ENCODE measurements at regions not wholly inside any gene's neighbourhood (a gene's known extent, or its start where the extent isn't known, plus 50 kb on each side); places are given as distances from the start of the nearest gene placed in this dataset.

- Histone ChIP-seq H3K9ac (ENCODE audit: low read length) (no peak overlapping the region), H3K4me3 (ENCODE audit: low read length) (no peak overlapping the region), H3K9me3 (ENCODE audit: control insufficient read depth, low read depth, low read length) (no peaks in the 10 kb centered on the region), H3K4me1 (ENCODE audit: control insufficient read depth, low read depth, low read length) (no peaks in the 10 kb centered on the region), H3K36me3 (ENCODE audit: control insufficient read depth, low read depth, low read length) (no peaks in the 10 kb centered on the region), H3K27me3 (ENCODE audit: control insufficient read depth, insufficient read depth, low read length) (no peaks in the 10 kb centered on the region), H3K27ac (ENCODE audit: low read length) (no peak overlapping the region)
Observed at GRCh38 chr4:96044971-96045370, 205.1 kb downstream of the PDHA2 start.

- no peak overlapping the region for H3K9ac ChIP-seq (ENCODE audit: low read length)
Observed at GRCh38 chr4:96052827-96053226, 212.9 kb downstream of the PDHA2 start.

GRCh38 chr4:96056346-96056934 lies 216.5 kb downstream of the PDHA2 start:
- Histone ChIP-seq H3K27me3 (ENCODE audit: control insufficient read depth, insufficient read depth, low read length) (no peaks in the 10 kb centered on the region), H3K4me3 (ENCODE audit: low read length) (no peak overlapping the region), H3K9ac (ENCODE audit: low read length) (no peak overlapping the region), H3K27ac (ENCODE audit: low read length) (no peak overlapping the region), H3K9me3 (ENCODE audit: control insufficient read depth, low read depth, low read length) (no peaks in the 10 kb centered on the region), H3K36me3 (ENCODE audit: control insufficient read depth, low read depth, low read length) (no peaks in the 10 kb centered on the region), H3K4me1 (ENCODE audit: control insufficient read depth, low read depth, low read length) (no peaks in the 10 kb centered on the region)

More at GRCh38 chr4:96052827-96053226, 212.9 kb downstream of the PDHA2 start:
- H3K36me3 ChIP-seq (ENCODE audit: control insufficient read depth, low read depth, low read length), result no peaks in the 10 kb centered on the region
- H3K27me3 ChIP-seq (ENCODE audit: control insufficient read depth, insufficient read depth, low read length), result no peaks in the 10 kb centered on the region
- no peak overlapping the region for H3K27ac ChIP-seq (ENCODE audit: low read length)
- H3K4me3 ChIP-seq (ENCODE audit: low read length), result no peak overlapping the region
- H3K9me3 ChIP-seq (ENCODE audit: control insufficient read depth, low read depth, low read length), result no peaks in the 10 kb centered on the region
- H3K4me1 ChIP-seq (ENCODE audit: control insufficient read depth, low read depth, low read length), result no peaks in the 10 kb centered on the region

- H3K9ac ChIP-seq (ENCODE audit: low read length), result no peak overlapping the region
- no peaks in the 10 kb centered on the region for H3K36me3 ChIP-seq (ENCODE audit: control insufficient read depth, low read depth, low read length)
- no peak overlapping the region for H3K27ac ChIP-seq (ENCODE audit: low read length)
- H3K27me3 ChIP-seq (ENCODE audit: control insufficient read depth, insufficient read depth, low read length), result no peaks in the 10 kb centered on the region
- H3K9me3 ChIP-seq (ENCODE audit: control insufficient read depth, low read depth, low read length), result no peaks in the 10 kb centered on the region
- no peaks in the 10 kb centered on the region for H3K4me1 ChIP-seq (ENCODE audit: control insufficient read depth, low read depth, low read length)
- no peak overlapping the region for H3K4me3 ChIP-seq (ENCODE audit: low read length)
Observed at GRCh38 chr4:96063639-96064038, 223.7 kb downstream of the PDHA2 start.

- H3K9me3 ChIP-seq (ENCODE audit: control insufficient read depth, low read depth, low read length), result no peaks in the 10 kb centered on the region
- no peak overlapping the region for H3K4me3 ChIP-seq (ENCODE audit: low read length)
- H3K36me3 ChIP-seq (ENCODE audit: control insufficient read depth, low read depth, low read length), result no peaks in the 10 kb centered on the region
- H3K4me1 ChIP-seq (ENCODE audit: control insufficient read depth, low read depth, low read length), result no peaks in the 10 kb centered on the region
- H3K9ac ChIP-seq (ENCODE audit: low read length), result no peak overlapping the region
- no peaks in the 10 kb centered on the region for H3K27me3 ChIP-seq (ENCODE audit: control insufficient read depth, insufficient read depth, low read length)
- no peak overlapping the region for H3K27ac ChIP-seq (ENCODE audit: low read length)
Observed at GRCh38 chr4:96073461-96073860, 233.6 kb downstream of the PDHA2 start.

GRCh38 chr4:96092151-96092705 lies 252.3 kb downstream of the PDHA2 start:
- Histone ChIP-seq H3K4me3 (ENCODE audit: low read length) (no peak overlapping the region), H3K36me3 (ENCODE audit: control insufficient read depth, low read depth, low read length) (no peaks in the 10 kb centered on the region), H3K4me1 (ENCODE audit: control insufficient read depth, low read depth, low read length) (peaks cover 3% of the 10 kb centered on the region), H3K27me3 (ENCODE audit: control insufficient read depth, insufficient read depth, low read length) (no peaks in the 10 kb centered on the region), H3K9me3 (ENCODE audit: control insufficient read depth, low read depth, low read length) (no peaks in the 10 kb centered on the region), H3K27ac (ENCODE audit: low read length) (no peak overlapping the region), H3K9ac (ENCODE audit: low read length) (no peak overlapping the region)

GRCh38 chr4:96093057-96093456 lies 253.2 kb downstream of the PDHA2 start:
- H3K36me3 ChIP-seq (ENCODE audit: control insufficient read depth, low read depth, low read length), result no peaks in the 10 kb centered on the region
- no peak overlapping the region for H3K9ac ChIP-seq (ENCODE audit: low read length)
- H3K4me1 ChIP-seq (ENCODE audit: control insufficient read depth, low read depth, low read length), result peaks cover 6% of the 10 kb centered on the region
- H3K27ac ChIP-seq (ENCODE audit: low read length), result no peak overlapping the region
- no peak overlapping the region for H3K4me3 ChIP-seq (ENCODE audit: low read length)
- H3K9me3 ChIP-seq (ENCODE audit: control insufficient read depth, low read depth, low read length), result no peaks in the 10 kb centered on the region
- no peaks in the 10 kb centered on the region for H3K27me3 ChIP-seq (ENCODE audit: control insufficient read depth, insufficient read depth, low read length)

- no peak overlapping the region for H3K27ac ChIP-seq (ENCODE audit: low read length)
- no peaks in the 10 kb centered on the region for H3K27me3 ChIP-seq (ENCODE audit: control insufficient read depth, insufficient read depth, low read length)
- no peak overlapping the region for H3K4me3 ChIP-seq (ENCODE audit: low read length)
- H3K36me3 ChIP-seq (ENCODE audit: control insufficient read depth, low read depth, low read length), result no peaks in the 10 kb centered on the region
- H3K9ac ChIP-seq (ENCODE audit: low read length), result no peak overlapping the region
- H3K4me1 ChIP-seq (ENCODE audit: control insufficient read depth, low read depth, low read length), result peaks cover 6% of the 10 kb centered on the region
- H3K9me3 ChIP-seq (ENCODE audit: control insufficient read depth, low read depth, low read length), result no peaks in the 10 kb centered on the region
Observed at GRCh38 chr4:96093563-96093962, 253.7 kb downstream of the PDHA2 start.

GRCh38 chr4:96094183-96094582 lies 254.3 kb downstream of the PDHA2 start:
- H3K9ac ChIP-seq (ENCODE audit: low read length), result no peak overlapping the region
- H3K27me3 ChIP-seq (ENCODE audit: control insufficient read depth, insufficient read depth, low read length), result no peaks in the 10 kb centered on the region
- no peak overlapping the region for H3K27ac ChIP-seq (ENCODE audit: low read length)
- no peak overlapping the region for H3K4me3 ChIP-seq (ENCODE audit: low read length)
- no peaks in the 10 kb centered on the region for H3K36me3 ChIP-seq (ENCODE audit: control insufficient read depth, low read depth, low read length)
- H3K4me1 ChIP-seq (ENCODE audit: control insufficient read depth, low read depth, low read length), result peaks cover 6% of the 10 kb centered on the region
- no peaks in the 10 kb centered on the region for H3K9me3 ChIP-seq (ENCODE audit: control insufficient read depth, low read depth, low read length)

- Histone ChIP-seq H3K4me3 (ENCODE audit: low read length) (no peak overlapping the region), H3K9me3 (ENCODE audit: control insufficient read depth, low read depth, low read length) (no peaks in the 10 kb centered on the region), H3K27ac (ENCODE audit: low read length) (no peak overlapping the region), H3K4me1 (ENCODE audit: control insufficient read depth, low read depth, low read length) (peaks cover 6% of the 10 kb centered on the region), H3K27me3 (ENCODE audit: control insufficient read depth, insufficient read depth, low read length) (no peaks in the 10 kb centered on the region), H3K36me3 (ENCODE audit: control insufficient read depth, low read depth, low read length) (no peaks in the 10 kb centered on the region), H3K9ac (ENCODE audit: low read length) (no peak overlapping the region)
Observed at GRCh38 chr4:96097040-96097607, 257.2 kb downstream of the PDHA2 start.

- Histone ChIP-seq H3K4me1 (ENCODE audit: control insufficient read depth, low read depth, low read length) (peaks cover 6% of the 10 kb centered on the region), H3K36me3 (ENCODE audit: control insufficient read depth, low read depth, low read length) (no peaks in the 10 kb centered on the region), H3K9me3 (ENCODE audit: control insufficient read depth, low read depth, low read length) (no peaks in the 10 kb centered on the region), H3K4me3 (ENCODE audit: low read length) (no peak overlapping the region), H3K27ac (ENCODE audit: low read length) (no peak overlapping the region), H3K27me3 (ENCODE audit: control insufficient read depth, insufficient read depth, low read length) (no peaks in the 10 kb centered on the region), H3K9ac (ENCODE audit: low read length) (no peak overlapping the region)
Observed at GRCh38 chr4:96097693-96098092, 257.8 kb downstream of the PDHA2 start.

GRCh38 chr4:96099031-96099430 lies 259.1 kb downstream of the PDHA2 start:
- Histone ChIP-seq H3K27ac (ENCODE audit: low read length) (no peak overlapping the region), H3K4me1 (ENCODE audit: control insufficient read depth, low read depth, low read length) (peaks cover 6% of the 10 kb centered on the region), H3K27me3 (ENCODE audit: control insufficient read depth, insufficient read depth, low read length) (no peaks in the 10 kb centered on the region), H3K9me3 (ENCODE audit: control insufficient read depth, low read depth, low read length) (no peaks in the 10 kb centered on the region), H3K4me3 (ENCODE audit: low read length) (no peak overlapping the region), H3K9ac (ENCODE audit: low read length) (no peak overlapping the region), H3K36me3 (ENCODE audit: control insufficient read depth, low read depth, low read length) (no peaks in the 10 kb centered on the region)

Measured in iPS-18a (cell line).